A673 (cell line): ENCODE measurements at regions not wholly inside any gene's neighbourhood (a gene's known extent, or its start where the extent isn't known, plus 50 kb on each side); places are given as distances from the start of the nearest gene placed in this dataset.

ENCODE experiments used
- EZH2 ChIP-seq: fragments of 200-600 bp; sonication (generic); IDR thresholded peaks from 2 replicates; pipeline ENCODE4 v1.6.1; 2017; ENCODE audit warnings: borderline replicate concordance, low read depth, mild to moderate bottlenecking, mixed read lengths, antibody characterized with exemption, low read length; ENCODE audit not compliant: poor library complexity, severe bottlenecking
- TF ChIP-seq, protein P1 (sequence below): fragments of 300-800, 200-600 bp; sonication (generic); conservative IDR thresholded peaks from 2 replicates; pipeline ENCODE4 v1.5.1; 2017; ENCODE audit warnings: low read depth, mild to moderate bottlenecking, antibody characterized with exemption, low read length, moderate library complexity, mixed read lengths

GRCh38 chr5:61597684-61598083 is 265.6 kb downstream of the ZSWIM6 start:
- TF ChIP-seq, protein P1, sequence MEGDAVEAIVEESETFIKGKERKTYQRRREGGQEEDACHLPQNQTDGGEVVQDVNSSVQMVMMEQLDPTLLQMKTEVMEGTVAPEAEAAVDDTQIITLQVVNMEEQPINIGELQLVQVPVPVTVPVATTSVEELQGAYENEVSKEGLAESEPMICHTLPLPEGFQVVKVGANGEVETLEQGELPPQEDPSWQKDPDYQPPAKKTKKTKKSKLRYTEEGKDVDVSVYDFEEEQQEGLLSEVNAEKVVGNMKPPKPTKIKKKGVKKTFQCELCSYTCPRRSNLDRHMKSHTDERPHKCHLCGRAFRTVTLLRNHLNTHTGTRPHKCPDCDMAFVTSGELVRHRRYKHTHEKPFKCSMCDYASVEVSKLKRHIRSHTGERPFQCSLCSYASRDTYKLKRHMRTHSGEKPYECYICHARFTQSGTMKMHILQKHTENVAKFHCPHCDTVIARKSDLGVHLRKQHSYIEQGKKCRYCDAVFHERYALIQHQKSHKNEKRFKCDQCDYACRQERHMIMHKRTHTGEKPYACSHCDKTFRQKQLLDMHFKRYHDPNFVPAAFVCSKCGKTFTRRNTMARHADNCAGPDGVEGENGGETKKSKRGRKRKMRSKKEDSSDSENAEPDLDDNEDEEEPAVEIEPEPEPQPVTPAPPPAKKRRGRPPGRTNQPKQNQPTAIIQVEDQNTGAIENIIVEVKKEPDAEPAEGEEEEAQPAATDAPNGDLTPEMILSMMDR: no peak
- TF ChIP-seq EZH2: no peak
